ENCODE measurements at regions not wholly inside any gene's neighbourhood (a gene's known extent, or its start where the extent isn't known, plus 50 kb on each side); places are given as distances from the start of the nearest gene placed in this dataset.

DNA sequence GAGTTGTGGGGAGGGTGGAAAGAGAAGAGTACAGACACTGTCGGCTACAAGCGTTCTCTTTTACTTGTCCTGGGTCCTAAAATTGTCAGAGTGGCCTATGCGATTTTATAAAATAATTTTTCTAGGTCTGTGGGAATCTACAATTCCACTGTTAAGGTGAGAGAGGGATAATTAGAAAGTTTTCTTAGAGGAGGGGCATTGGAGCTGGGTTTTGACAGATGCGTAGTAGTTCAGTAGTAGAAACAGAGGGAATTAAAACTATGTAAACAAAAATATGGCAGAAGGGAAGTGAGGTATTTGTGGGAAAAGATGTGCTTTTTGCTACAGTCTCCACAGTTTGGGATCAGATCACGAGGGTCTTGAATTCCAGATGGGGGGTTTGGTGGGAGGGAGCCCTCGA, 129.1 kb upstream of the SHB start:
- TF ChIP-seq JUND (IDR thresholded peaks at IDR 0.05; ENCODE audit: low read length) (no peak), POLR2A (IDR thresholded peaks at IDR 0.05; ENCODE audit: control extremely low read depth in 1 of 2, low read depth in 2 of 2, low read length in 2 of 2) (no peak), SRF (IDR thresholded peaks at IDR 0.05; ENCODE audit: low read depth, low read length) (no peak)
- TF ChIP-seq, protein P1, sequence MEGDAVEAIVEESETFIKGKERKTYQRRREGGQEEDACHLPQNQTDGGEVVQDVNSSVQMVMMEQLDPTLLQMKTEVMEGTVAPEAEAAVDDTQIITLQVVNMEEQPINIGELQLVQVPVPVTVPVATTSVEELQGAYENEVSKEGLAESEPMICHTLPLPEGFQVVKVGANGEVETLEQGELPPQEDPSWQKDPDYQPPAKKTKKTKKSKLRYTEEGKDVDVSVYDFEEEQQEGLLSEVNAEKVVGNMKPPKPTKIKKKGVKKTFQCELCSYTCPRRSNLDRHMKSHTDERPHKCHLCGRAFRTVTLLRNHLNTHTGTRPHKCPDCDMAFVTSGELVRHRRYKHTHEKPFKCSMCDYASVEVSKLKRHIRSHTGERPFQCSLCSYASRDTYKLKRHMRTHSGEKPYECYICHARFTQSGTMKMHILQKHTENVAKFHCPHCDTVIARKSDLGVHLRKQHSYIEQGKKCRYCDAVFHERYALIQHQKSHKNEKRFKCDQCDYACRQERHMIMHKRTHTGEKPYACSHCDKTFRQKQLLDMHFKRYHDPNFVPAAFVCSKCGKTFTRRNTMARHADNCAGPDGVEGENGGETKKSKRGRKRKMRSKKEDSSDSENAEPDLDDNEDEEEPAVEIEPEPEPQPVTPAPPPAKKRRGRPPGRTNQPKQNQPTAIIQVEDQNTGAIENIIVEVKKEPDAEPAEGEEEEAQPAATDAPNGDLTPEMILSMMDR (IDR thresholded peaks at IDR 0.05; ENCODE audit: control extremely low read depth in 1 of 3, insufficient read depth in 1 of 3, low read depth in 1 of 3, low read length in 3 of 3) = no peak

All from H1 (cell line).